Kasumi-1 (cell line): ENCODE measurements at regions not wholly inside any gene's neighbourhood (a gene's known extent, or its start where the extent isn't known, plus 50 kb on each side); places are given as distances from the start of the nearest gene placed in this dataset.
"Not testable (repeated sequence)": the region's sequence is repeated elsewhere in the genome, so short reads cannot be mapped to it uniquely, and the experiment has no call there.

ENCODE experiments used
- DNase-seq, 2 experiments: peaks; one replicate each; lab custom pipeline; 2025; lab: John Stamatoyannopoulos, UW

GRCh38 chr2:224650815-224651439, 65.2 kb downstream of the CCDC195 start:
- DNase-seq = peak; percentile 23 to 49

- DNase-seq = not testable (repeated sequence)
Observed at GRCh38 chr2:224647684-224648083, 62.5 kb upstream of the CUL3 start.

GRCh38 chr2:224646242-224646846, 61.2 kb upstream of the CUL3 start:
- peak; percentile 46 to 57 for DNase-seq

GRCh38 chr2:224645722-224646121, 60.6 kb upstream of the CUL3 start:
- DNase-seq = no peak

- DNase-seq = no peak
Observed at GRCh38 chr2:224640679-224641078, 55.5 kb upstream of the CUL3 start.

- DNase-seq = peak in 1 of 2 experiments; percentile 25
Observed at GRCh38 chr2:224638301-224638823, 53.2 kb upstream of the CUL3 start.
